GM12891 (cell line): ENCODE measurements at regions not wholly inside any gene's neighbourhood (a gene's known extent, or its start where the extent isn't known, plus 50 kb on each side); places are given as distances from the start of the nearest gene placed in this dataset.

Experiments
- POLR2A ChIP-seq: IDR thresholded peaks from 2 replicates; pipeline ENCODE4 v1.6.1; 2011; ENCODE audit warnings: low read depth, low read length, control low read depth
- POLR2AphosphoS5 ChIP-seq: IDR thresholded peaks from 2 replicates; pipeline ENCODE4 v1.6.1; 2011; ENCODE audit warnings: low read depth, low read length, control low read depth
- TAF1 ChIP-seq: IDR thresholded peaks from 2 replicates; pipeline ENCODE4 v1.6.1; 2011; ENCODE audit warnings: low read depth, low read length, control low read depth

DNA sequence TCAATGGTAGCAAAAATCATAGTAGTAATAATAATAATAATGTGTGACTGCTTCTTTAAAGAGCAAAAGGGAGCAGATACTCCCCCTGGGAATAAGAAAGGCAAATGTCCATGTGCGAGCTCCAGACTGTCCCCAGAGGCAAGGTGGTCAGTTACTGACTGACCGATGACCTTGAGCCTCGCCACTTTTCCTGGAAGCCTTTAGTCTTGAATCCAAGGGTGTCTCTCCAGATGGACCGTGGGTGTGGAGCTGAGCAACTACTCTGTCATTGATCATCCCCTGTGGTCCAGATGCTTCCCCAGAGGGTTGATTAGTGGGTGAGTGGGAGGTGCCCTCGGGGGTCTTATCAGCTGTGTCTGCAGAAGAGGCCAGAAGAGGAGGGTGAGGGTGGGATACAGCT lies 418.5 kb upstream of the TBX3 start:
- no peak for TF ChIP-seq POLR2A
- TF ChIP-seq TAF1: no peak
- TF ChIP-seq POLR2AphosphoS5: no peak
